Activated CD4-positive, alpha-beta T cell treated with anti-CD3 and anti-CD28 coated beads, Interleukin-2, amount 50 U/mL, for 48 hours (primary cell): ENCODE measurements at regions not wholly inside any gene's neighbourhood (a gene's known extent, or its start where the extent isn't known, plus 50 kb on each side); places are given as distances from the start of the nearest gene placed in this dataset.
A peak's percentile ranks its signal among the peaks of the same experiment; 100 is the strongest.

ENCODE experiments used
- DNase-seq, 2 experiments: peaks; one replicate each; pipeline ENCODE4 v3.0.0-alpha.2; 2020

GRCh38 chr13:40083841-40084240 lies 428.4 kb downstream of the COG6 start:
- DNase-seq = no peak

GRCh38 chr13:40084934-40085333 lies 429.5 kb downstream of the COG6 start:
- DNase-seq = no peak

- DNase-seq = no peak
Observed at GRCh38 chr13:40087091-40088002, 431.9 kb downstream of the COG6 start.

- no peak for DNase-seq
Observed at GRCh38 chr13:40094056-40094455, 438.6 kb downstream of the COG6 start.

GRCh38 chr13:40095695-40096356 lies 440.4 kb downstream of the COG6 start:
- no peak for DNase-seq

GRCh38 chr13:40096357-40096901 lies 441.0 kb downstream of the COG6 start:
- DNase-seq = peak; percentile 38 to 55

- no peak for DNase-seq
Observed at GRCh38 chr13:40098246-40098645, 442.8 kb downstream of the COG6 start.

GRCh38 chr13:40101708-40102359 lies 446.4 kb downstream of the COG6 start:
- DNase-seq = peak; percentile 47 to 59

GRCh38 chr13:40102360-40102727 lies 446.9 kb downstream of the COG6 start:
- DNase-seq = peak; percentile 30 to 44

- DNase-seq = peak; percentile 92 to 95
Observed at GRCh38 chr13:40102854-40103253, 447.4 kb downstream of the COG6 start.

- no peak for DNase-seq
Observed at GRCh38 chr13:40103864-40104263, 448.4 kb downstream of the COG6 start.

- no peak for DNase-seq
Observed at GRCh38 chr13:40105231-40105630, 449.8 kb downstream of the COG6 start.

GRCh38 chr13:40109351-40109844 lies 453.9 kb downstream of the COG6 start:
- DNase-seq = peak; percentile 20 to 37

GRCh38 chr13:40113643-40114304 lies 458.3 kb downstream of the COG6 start:
- no peak for DNase-seq

GRCh38 chr13:40114305-40114896 lies 458.9 kb downstream of the COG6 start:
- DNase-seq = no peak

GRCh38 chr13:40115426-40115825 lies 460.0 kb downstream of the COG6 start:
- no peak for DNase-seq

GRCh38 chr13:40116008-40116407 lies 460.5 kb downstream of the COG6 start:
- peak; percentile 34 to 61 for DNase-seq

- DNase-seq = no peak
Observed at GRCh38 chr13:40118337-40118736, 462.9 kb downstream of the COG6 start.

GRCh38 chr13:40119852-40120251 lies 464.4 kb downstream of the COG6 start:
- DNase-seq = no peak

- DNase-seq = no peak
Observed at GRCh38 chr13:40120288-40120687, 464.8 kb downstream of the COG6 start.

- DNase-seq = no peak
Observed at GRCh38 chr13:40120781-40121180, 465.3 kb downstream of the COG6 start.

- DNase-seq = no peak
Observed at GRCh38 chr13:40121722-40122121, 466.3 kb downstream of the COG6 start.
